Esophagus squamous epithelium (tissue), 5 donors: ENCODE measurements at regions not wholly inside any gene's neighbourhood (a gene's known extent, or its start where the extent isn't known, plus 50 kb on each side); places are given as distances from the start of the nearest gene placed in this dataset.

Experiments
- DNase-seq: peaks from one replicate; lab custom pipeline; 2025; lab: John Stamatoyannopoulos, UW
- H3K27ac ChIP-seq, 4 donors: fragments of 200-600 bp; sonication (generic); one replicate each; pipeline ENCODE4 v1.5.1; 2016 to 2019; ENCODE audit warnings: mild to moderate bottlenecking in 1 of 4
- H3K27me3 ChIP-seq, 4 donors: fragments of 200-600 bp; sonication (generic); 1 replicate in 3 of 4; 2 replicates in 1 of 4; pipeline versions ENCODE4 v1.5.1 to v1.6.0; 2017 to 2021; ENCODE audit warnings: antibody characterized with exemption in 1 of 4
- H3K36me3 ChIP-seq, 3 donors: fragments of 200-600 bp; sonication (generic); one replicate each; pipeline ENCODE4 v1.5.1; 2016 to 2019
- H3K4me1 ChIP-seq, 3 donors: fragments of 200-600 bp; sonication (generic); one replicate each; pipeline ENCODE4 v1.5.1; 2017 to 2019
- H3K4me3 ChIP-seq, 4 donors: fragments of 200-600 bp; sonication (generic); 1 replicate in 3 of 4; 2 replicates in 1 of 4; pipeline ENCODE4 v1.5.1; 2016 to 2019; ENCODE audit warnings: mild to moderate bottlenecking in 2 of 4, moderate library complexity in 1 of 4
- H3K9me3 ChIP-seq, 3 donors: fragments of 200-600 bp; sonication (generic); one replicate each; pipeline ENCODE4 v1.5.1; 2016 to 2019
- CTCF ChIP-seq, 6 experiments: fragments of 450-650 bp in 4 of 6; fragments of 200-600 bp in 2 of 6; sonication (generic) in 2 of 6; IDR thresholded peaks; one replicate each; pipeline ENCODE4 v1.5.1; 2016 to 2019; ENCODE audit warnings: antibody characterized with exemption in 6 of 6, mild to moderate bottlenecking in 4 of 6, moderate library complexity in 4 of 6
- POLR2A ChIP-seq, 4 donors: fragments of 450-650 bp; IDR thresholded peaks; one replicate each; pipeline ENCODE4 v1.6.1; 2017; ENCODE audit warnings: antibody characterized with exemption in 4 of 4, mild to moderate bottlenecking in 4 of 4, moderate library complexity in 3 of 4
- WGBS, 2 donors: methylation state at CpG; one replicate each; pipeline ENCODE4 v1.1.5; 2018; 5-methylcytosine and 5-hydroxymethylcytosine counted together
- intact Hi-C: fragments of 100-400 bp; cut with DNase I; formaldehyde crosslinking; loops from one replicate; pipeline ENCODE4 v1.15.0; 2022
- donor health status: DM: yes; HTN: yes; CAD: no.

- Histone ChIP-seq H3K27me3 (no peaks in the 10 kb centered on the region), H3K4me1 (no peaks in the 10 kb centered on the region), H3K4me3 (no peak overlapping the region), H3K36me3 (no peaks in the 10 kb centered on the region), H3K27ac (no peak overlapping the region), H3K9me3 (no peaks in the 10 kb centered on the region)
- 78 to 79% methylated on average over 3 of the region's 3 CpGs for WGBS, 2 donors
- intact Hi-C loops = no loop called here
- TF ChIP-seq CTCF (IDR thresholded peaks at IDR 0.05) (no peak), POLR2A (IDR thresholded peaks at IDR 0.05) (no peak)
- no peak for DNase-seq
Measured at GRCh38 chr1:239240736-239241135, 145.6 kb upstream of the CHRM3 start.

- Histone ChIP-seq H3K9me3 (no peaks in the 10 kb centered on the region), H3K4me1 (no peaks in the 10 kb centered on the region), H3K36me3 (no peaks in the 10 kb centered on the region), H3K27me3 (no peaks in the 10 kb centered on the region), H3K4me3 (no peak overlapping the region), H3K27ac (no peak overlapping the region)
- intact Hi-C loops = no loop called here
- no peak for DNase-seq
- no peak for TF ChIP-seq CTCF (IDR thresholded peaks at IDR 0.05)
- no peak for TF ChIP-seq POLR2A (IDR thresholded peaks at IDR 0.05)
Measured at GRCh38 chr1:239239529-239239928, 146.8 kb upstream of the CHRM3 start.

- 82 to 89% methylated on average over 9 of the region's 9 CpGs for WGBS, 2 donors
- intact Hi-C loops = no loop called here
- TF ChIP-seq POLR2A (IDR thresholded peaks at IDR 0.05) (no peak), CTCF (IDR thresholded peaks at IDR 0.05) (no peak)
- Histone ChIP-seq H3K27ac (no peak overlapping the region), H3K4me1 (no peaks in the 10 kb centered on the region), H3K36me3 (no peaks in the 10 kb centered on the region), H3K27me3 (no peaks in the 10 kb centered on the region), H3K9me3 (no peaks in the 10 kb centered on the region), H3K4me3 (no peak overlapping the region)
- DNase-seq = no peak
Measured at GRCh38 chr1:239237912-239238311, 148.5 kb upstream of the CHRM3 start.

- Histone ChIP-seq H3K9me3 (no peaks in the 10 kb centered on the region), H3K27me3 (no peaks in the 10 kb centered on the region), H3K36me3 (no peaks in the 10 kb centered on the region), H3K4me3 (no peak overlapping the region), H3K27ac (no peak overlapping the region), H3K4me1 (no peaks in the 10 kb centered on the region)
- 29 to 36% methylated on average over 2 of the region's 2 CpGs for WGBS, 2 donors
- DNase-seq = no peak
- no peak for TF ChIP-seq POLR2A (IDR thresholded peaks at IDR 0.05)
- TF ChIP-seq CTCF (IDR thresholded peaks at IDR 0.05) = no peak
- intact Hi-C loops = no loop called here
Measured at GRCh38 chr1:239233626-239234025, 152.7 kb upstream of the CHRM3 start.

GRCh38 chr1:239232921-239233320 lies 153.4 kb upstream of the CHRM3 start:
- H3K27me3 ChIP-seq = no peaks in the 10 kb centered on the region
- TF ChIP-seq CTCF (IDR thresholded peaks at IDR 0.05) (no peak), POLR2A (IDR thresholded peaks at IDR 0.05) (no peak)
- intact Hi-C loops = no loop called here
- whole genome bisulfite sequencing, 2 donors = 86 to 91% methylated on average over 2 of the region's 2 CpGs
- no peak for DNase-seq
- H3K36me3 ChIP-seq = no peaks in the 10 kb centered on the region
- H3K9me3 ChIP-seq = no peaks in the 10 kb centered on the region
- no peak overlapping the region for H3K27ac ChIP-seq
- H3K4me1 ChIP-seq = no peaks in the 10 kb centered on the region
- H3K4me3 ChIP-seq = no peak overlapping the region
